Large intestine (tissue), 3 donors: ENCODE measurements at regions not wholly inside any gene's neighbourhood (a gene's known extent, or its start where the extent isn't known, plus 50 kb on each side); places are given as distances from the start of the nearest gene placed in this dataset.
"Not testable (repeated sequence)": the region's sequence is repeated elsewhere in the genome, so short reads cannot be mapped to it uniquely, and the experiment has no call there.

ENCODE experiments used
- DNase-seq, 2 donors: peaks; one replicate each; pipeline versions ENCODE4 v3.0.0 to v3.0.0-alpha.2; 2013
- H3K27ac ChIP-seq: one replicate; pipeline ENCODE4 v1.5.1; 2013; ENCODE audit warnings: low read length
- H3K27me3 ChIP-seq: 2 replicates; pipeline ENCODE4 v1.6.1; 2013; ENCODE audit warnings: low read length; ENCODE audit not compliant: control insufficient read depth, insufficient read depth
- H3K36me3 ChIP-seq: 2 replicates; pipeline ENCODE4 v1.6.1; 2013; ENCODE audit warnings: low read length; ENCODE audit not compliant: control insufficient read depth, insufficient read depth
- H3K4me1 ChIP-seq: one replicate; pipeline ENCODE4 v1.6.1; 2013; ENCODE audit warnings: low read length; ENCODE audit not compliant: control insufficient read depth, insufficient read depth
- H3K4me3 ChIP-seq: one replicate; pipeline ENCODE4 v1.5.1; 2013; ENCODE audit warnings: low read length
- H3K9me3 ChIP-seq: one replicate; pipeline ENCODE4 v1.6.1; 2013; ENCODE audit warnings: mild to moderate bottlenecking, low read depth, low read length, moderate library complexity; ENCODE audit not compliant: control insufficient read depth
- WGBS: methylation state at CpG from one replicate; pipeline ENCODE4 v1.1.5; 2013; ENCODE audit warnings: low lambda C conversion rate; ENCODE audit not compliant: insufficient coverage; 5-methylcytosine and 5-hydroxymethylcytosine counted together

DNA sequence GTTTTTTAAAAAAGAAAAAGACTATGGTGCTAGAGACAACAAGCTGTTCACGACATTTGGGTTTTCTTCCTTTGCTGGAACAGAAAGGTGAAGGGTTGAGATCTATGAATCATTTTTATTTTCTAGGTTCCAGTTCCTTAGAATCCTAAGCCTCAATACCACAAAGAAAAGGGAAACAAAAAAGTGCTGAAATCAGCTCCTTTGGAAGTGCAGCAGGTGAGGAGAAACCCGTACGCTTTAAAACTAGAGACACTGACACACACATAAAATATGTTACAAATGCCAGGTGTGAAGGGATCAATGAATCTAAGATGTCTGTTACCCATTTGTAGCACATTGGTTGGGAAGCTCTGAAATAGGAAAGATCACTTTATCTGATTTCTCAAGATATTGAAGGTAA, 125.2 kb downstream of the AREG start:
- WGBS: no CpG with 5 or more reads among the region's 3 CpGs
- DNase-seq: no peak
- no peak overlapping the region for H3K4me3 ChIP-seq
- H3K36me3 ChIP-seq: no peaks in the 10 kb centered on the region
- H3K4me1 ChIP-seq: no peaks in the 10 kb centered on the region
- no peaks in the 10 kb centered on the region for H3K9me3 ChIP-seq
- H3K27ac ChIP-seq: no peak overlapping the region
- no peaks in the 10 kb centered on the region for H3K27me3 ChIP-seq

DNA sequence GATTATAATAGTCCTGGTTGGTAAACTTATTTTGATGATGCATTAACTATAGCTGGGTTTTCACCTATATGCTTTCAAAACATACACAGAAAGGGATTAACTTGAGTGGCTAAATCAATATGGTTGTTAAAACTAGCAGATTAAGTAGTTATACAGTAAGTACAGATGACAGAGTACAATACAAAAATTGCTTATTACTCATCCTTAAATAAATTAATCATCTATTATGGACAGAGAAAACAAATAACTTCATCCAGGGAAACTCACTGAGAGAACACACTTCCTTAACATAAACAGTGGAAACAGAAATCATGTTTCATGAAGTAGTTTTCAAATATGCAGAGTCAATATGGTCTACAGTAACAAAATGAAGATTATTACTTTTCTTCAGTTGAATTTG, 133.4 kb downstream of the AREG start:
- no peaks in the 10 kb centered on the region for H3K4me1 ChIP-seq

DNA sequence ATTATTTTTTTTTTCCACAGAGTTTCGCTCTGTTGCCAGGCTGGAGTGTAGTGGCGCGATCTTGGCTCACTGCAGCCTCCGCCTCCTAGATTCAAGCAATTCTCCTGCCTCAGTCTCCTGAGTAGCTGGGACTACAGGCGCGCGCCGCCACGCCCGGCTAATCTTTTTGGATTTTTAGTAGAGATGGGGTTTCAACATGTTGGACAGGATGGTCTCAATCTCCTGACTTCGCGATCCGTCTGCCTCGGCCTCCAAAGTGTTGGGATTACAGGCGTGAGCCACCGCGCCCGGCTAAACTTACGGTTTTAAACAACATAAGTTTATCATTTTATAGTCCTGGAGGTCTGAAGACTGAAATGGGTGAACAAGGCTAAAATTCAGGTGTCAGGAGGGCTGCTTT, 133.9 kb downstream of the AREG start:
- not testable (repeated sequence) for H3K4me3 ChIP-seq, H3K27me3 ChIP-seq, H3K4me1 ChIP-seq, H3K9me3 ChIP-seq, DNase-seq, H3K27ac ChIP-seq, H3K36me3 ChIP-seq
- no CpG with 5 or more reads among the region's 19 CpGs for WGBS

More for the DNA sequence above, 133.4 kb downstream of the AREG start:
- DNase-seq: no peak
- no peaks in the 10 kb centered on the region for H3K27me3 ChIP-seq
- H3K9me3 ChIP-seq: no peaks in the 10 kb centered on the region
- no peak overlapping the region for H3K27ac ChIP-seq
- no peaks in the 10 kb centered on the region for H3K36me3 ChIP-seq
- no peak overlapping the region for H3K4me3 ChIP-seq

- no CpG with 5 or more reads among the region's 1 CpG for WGBS
- no peaks in the 10 kb centered on the region for H3K27me3 ChIP-seq
- no peak overlapping the region for H3K27ac ChIP-seq
- no peaks in the 10 kb centered on the region for H3K9me3 ChIP-seq
- no peak overlapping the region for H3K4me3 ChIP-seq
- H3K36me3 ChIP-seq: no peaks in the 10 kb centered on the region
- peaks cover 7% of the 10 kb centered on the region for H3K4me1 ChIP-seq
- DNase-seq: no peak
Observed at GRCh38 chr4:74583089-74583700, 138.3 kb downstream of the AREG start.

- no peak overlapping the region for H3K4me3 ChIP-seq
- H3K9me3 ChIP-seq: no peaks in the 10 kb centered on the region
- DNase-seq: peak in 1 of 2 donors; percentile 43
- H3K27me3 ChIP-seq: no peaks in the 10 kb centered on the region
- H3K36me3 ChIP-seq: no peaks in the 10 kb centered on the region
- no peak overlapping the region for H3K27ac ChIP-seq
- peaks cover 7% of the 10 kb centered on the region for H3K4me1 ChIP-seq
Observed at GRCh38 chr4:74583757-74584156, 138.8 kb downstream of the AREG start.

DNA sequence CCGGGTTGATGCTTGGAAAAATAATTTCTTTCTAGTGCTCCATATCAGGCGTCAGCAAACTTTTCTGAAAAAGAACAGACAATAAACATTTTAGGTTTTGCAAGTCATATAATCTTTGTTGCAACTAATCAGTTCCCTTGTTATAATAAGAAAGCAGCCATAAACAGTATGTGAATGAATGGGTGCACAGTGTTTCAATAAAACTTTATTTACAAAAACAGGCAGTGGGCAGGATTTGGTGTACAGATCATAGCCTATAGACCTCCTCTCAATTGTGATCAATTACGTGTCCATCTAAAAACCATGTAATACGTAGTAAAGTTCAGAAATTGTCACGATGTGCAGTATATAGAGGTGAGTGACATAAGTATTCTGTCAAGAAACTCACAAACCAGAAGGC, 143.4 kb downstream of the AREG start:
- no peaks in the 10 kb centered on the region for H3K27me3 ChIP-seq
- WGBS: 100% methylated on average over 4 of the region's 5 CpGs
- no peaks in the 10 kb centered on the region for H3K36me3 ChIP-seq
- no peaks in the 10 kb centered on the region for H3K9me3 ChIP-seq
- no peak overlapping the region for H3K4me3 ChIP-seq
- peaks cover 7% of the 10 kb centered on the region for H3K4me1 ChIP-seq
- H3K27ac ChIP-seq: no peak overlapping the region
- DNase-seq: no peak

DNA sequence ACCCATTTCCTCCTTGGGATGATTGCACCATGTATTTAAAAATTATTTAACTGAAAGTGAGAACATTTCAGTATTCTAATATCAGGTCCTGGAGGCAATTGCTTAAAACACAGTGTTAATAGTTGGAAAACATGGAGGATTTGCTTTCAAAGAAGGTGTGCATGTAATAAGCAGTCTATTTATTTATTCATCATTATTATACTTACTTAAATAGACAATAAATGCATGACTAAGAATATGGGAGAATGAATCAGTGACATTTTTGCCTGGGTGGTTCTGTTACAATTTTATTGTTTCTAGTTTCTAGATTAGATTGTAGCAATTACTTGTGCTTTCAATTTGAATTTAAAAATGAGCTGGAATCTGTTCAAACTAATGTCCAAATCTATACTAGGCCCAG, 145.5 kb downstream of the AREG start:
- Histone ChIP-seq H3K4me3 (no peak overlapping the region), H3K36me3 (no peaks in the 10 kb centered on the region), H3K27ac (no peak overlapping the region), H3K27me3 (no peaks in the 10 kb centered on the region), H3K4me1 (no peaks in the 10 kb centered on the region), H3K9me3 (peaks cover 4% of the 10 kb centered on the region)
- DNase-seq: no peak

GRCh38 chr4:74598611-74599325, 153.8 kb downstream of the AREG start:
- Histone ChIP-seq H3K4me3 (no peak overlapping the region), H3K9me3 (peaks cover 11% of the 10 kb centered on the region), H3K36me3 (no peaks in the 10 kb centered on the region), H3K27me3 (no peaks in the 10 kb centered on the region), H3K4me1 (no peaks in the 10 kb centered on the region), H3K27ac (no peak overlapping the region)
- DNase-seq: no peak
- 100% methylated on average over 2 of the region's 4 CpGs for WGBS

DNA sequence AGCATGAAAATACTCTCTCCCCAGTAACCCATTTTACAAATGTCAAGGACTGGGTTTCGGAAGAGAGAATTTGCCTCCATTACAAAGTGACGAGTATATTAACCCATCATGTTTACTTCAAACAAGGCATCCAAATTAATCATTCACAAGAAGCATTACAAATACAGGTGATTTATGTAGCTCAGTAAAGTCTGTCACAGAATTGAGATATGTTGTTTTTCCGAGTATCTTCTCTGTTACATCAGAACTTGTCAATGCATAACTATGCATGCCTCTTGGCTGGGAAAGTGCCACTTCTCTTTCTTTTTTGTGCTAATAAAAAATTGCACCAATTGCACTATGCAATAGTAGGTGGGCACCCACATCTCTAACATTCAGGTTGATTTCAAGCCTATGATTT, 158.2 kb downstream of the AREG start:
- no peaks in the 10 kb centered on the region for H3K36me3 ChIP-seq
- H3K4me1 ChIP-seq: peaks cover 2% of the 10 kb centered on the region
- no peak for DNase-seq
- no peak overlapping the region for H3K4me3 ChIP-seq
- H3K27ac ChIP-seq: no peak overlapping the region
- H3K27me3 ChIP-seq: no peaks in the 10 kb centered on the region
- WGBS: no CpG with 5 or more reads among the region's 3 CpGs
- no peaks in the 10 kb centered on the region for H3K9me3 ChIP-seq

- H3K9me3 ChIP-seq: no peaks in the 10 kb centered on the region
- peak in 1 of 2 donors; percentile 47 for DNase-seq
- H3K4me3 ChIP-seq: no peak overlapping the region
- no peaks in the 10 kb centered on the region for H3K36me3 ChIP-seq
- WGBS: 50% methylated on average over 1 of the region's 2 CpGs
- H3K27ac ChIP-seq: peak overlapping the region; percentile 58
- peaks cover 9% of the 10 kb centered on the region for H3K4me1 ChIP-seq
- H3K27me3 ChIP-seq: no peaks in the 10 kb centered on the region
Observed at GRCh38 chr4:74608151-74608949, 163.4 kb downstream of the AREG start.
